DMS79 (cell line): ENCODE measurements at regions not wholly inside any gene's neighbourhood (a gene's known extent, or its start where the extent isn't known, plus 50 kb on each side); places are given as distances from the start of the nearest gene placed in this dataset.

Experiments used
- DNase-seq: peaks from one replicate; lab custom pipeline; 2025; lab: John Stamatoyannopoulos, UW

- DNase-seq = no peak
Observed at GRCh38 chr6:100944644-100945043, 63.5 kb upstream of the ASCC3 start.

- DNase-seq = no peak
Observed at GRCh38 chr6:100946021-100946540, 65.0 kb upstream of the ASCC3 start.

GRCh38 chr6:100946711-100947110 lies 65.6 kb upstream of the ASCC3 start:
- no peak for DNase-seq

DNA sequence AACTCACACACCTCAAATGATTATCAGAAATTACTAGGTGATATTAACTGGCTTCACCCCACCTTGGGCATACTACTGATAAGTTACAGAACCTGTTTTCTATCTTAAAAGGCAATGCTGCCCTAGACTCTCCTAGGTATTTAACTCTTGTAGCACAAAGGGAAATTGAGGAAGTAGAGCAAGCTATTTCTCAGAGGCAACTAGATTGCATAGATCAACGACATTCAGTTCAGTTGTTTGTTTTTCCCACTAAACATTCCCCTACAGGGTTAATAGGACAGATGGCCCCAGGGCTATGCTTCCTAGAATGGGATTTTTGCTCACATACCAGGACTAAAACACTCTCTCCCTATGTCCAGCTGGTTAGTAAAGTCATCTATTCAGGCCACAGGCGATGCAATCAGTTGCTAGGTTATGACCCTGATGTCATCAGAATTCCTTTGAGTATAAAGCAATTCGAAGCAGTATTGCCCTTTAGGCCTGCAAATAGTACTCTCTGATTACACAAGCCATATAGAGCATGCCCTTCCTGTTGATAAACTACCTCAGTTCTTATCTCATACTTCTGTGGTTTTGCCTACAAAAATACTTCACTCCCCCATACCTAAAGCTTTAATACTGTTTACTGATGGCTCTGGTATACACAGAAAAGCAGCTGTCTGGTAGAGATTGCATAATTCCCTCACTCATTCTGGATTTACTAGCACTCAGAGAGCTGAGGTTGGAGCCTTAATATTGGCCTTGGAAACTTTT lies 67.4 kb upstream of the ASCC3 start:
- DNase-seq = no peak

- no peak for DNase-seq
Observed at GRCh38 chr6:100952006-100952405, 70.9 kb upstream of the ASCC3 start.

DNA sequence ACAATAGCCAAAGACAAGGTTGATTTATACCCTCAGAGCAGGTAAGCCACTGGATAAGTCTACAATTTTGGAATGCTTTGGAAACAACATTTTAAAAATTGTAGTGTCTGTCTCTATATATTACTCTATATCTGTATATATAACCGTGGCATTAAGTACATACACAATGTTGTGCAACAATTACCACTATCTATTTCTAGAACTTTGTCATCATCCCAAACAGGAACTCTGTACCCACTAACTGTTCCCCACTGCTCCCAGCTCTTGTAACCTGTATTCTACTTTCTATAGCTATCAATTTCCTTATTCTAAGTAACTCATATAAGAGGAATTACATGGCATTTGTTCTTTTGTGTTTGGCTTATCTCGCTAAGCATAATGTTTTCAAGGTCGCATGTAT lies 78.2 kb upstream of the ASCC3 start:
- no peak for DNase-seq

DNA sequence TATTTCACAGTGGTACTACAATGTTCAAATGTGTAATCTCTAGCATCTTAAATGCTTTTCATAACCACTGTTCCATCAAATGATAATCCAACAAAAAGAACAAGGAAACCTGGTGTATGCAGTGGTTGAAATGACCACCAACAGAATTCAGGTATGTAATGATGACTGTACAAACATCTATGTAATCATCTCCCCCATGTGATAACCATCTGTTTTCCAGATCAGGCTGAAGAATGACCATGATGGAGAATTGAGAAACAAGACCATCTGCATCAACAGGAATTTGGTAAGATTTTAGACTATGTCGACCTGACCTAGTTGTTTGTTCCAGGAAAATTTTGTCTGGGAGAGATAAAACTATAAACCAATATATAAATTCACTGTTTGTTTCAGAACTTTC lies 81.3 kb upstream of the ASCC3 start:
- DNase-seq = no peak

GRCh38 chr6:100965067-100965466 lies 83.9 kb upstream of the ASCC3 start:
- DNase-seq = no peak

- DNase-seq = no peak
Observed at GRCh38 chr6:100968949-100969348, 87.8 kb upstream of the ASCC3 start.

DNA sequence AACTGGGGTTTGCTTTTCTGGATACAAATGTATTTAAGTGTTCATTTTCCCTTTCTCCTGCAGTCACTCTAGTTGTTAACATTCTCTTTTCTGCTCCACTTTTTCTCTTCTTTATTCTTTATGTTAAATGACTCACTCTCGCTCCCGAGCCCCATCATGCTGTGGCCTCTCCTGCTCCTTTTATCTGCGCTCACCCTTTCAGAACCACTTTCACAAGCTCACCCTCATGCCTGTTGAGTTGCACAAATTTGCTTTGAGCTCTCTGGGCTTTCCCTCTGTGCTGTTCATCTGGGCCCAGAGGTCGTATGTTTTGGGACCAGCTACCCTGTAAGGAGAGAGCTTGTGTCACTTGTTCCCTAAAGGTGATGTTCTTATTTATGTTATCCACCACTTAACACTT lies 98.1 kb upstream of the ASCC3 start:
- no peak for DNase-seq

GRCh38 chr6:100980949-100981348 lies 99.8 kb upstream of the ASCC3 start:
- no peak for DNase-seq

DNA sequence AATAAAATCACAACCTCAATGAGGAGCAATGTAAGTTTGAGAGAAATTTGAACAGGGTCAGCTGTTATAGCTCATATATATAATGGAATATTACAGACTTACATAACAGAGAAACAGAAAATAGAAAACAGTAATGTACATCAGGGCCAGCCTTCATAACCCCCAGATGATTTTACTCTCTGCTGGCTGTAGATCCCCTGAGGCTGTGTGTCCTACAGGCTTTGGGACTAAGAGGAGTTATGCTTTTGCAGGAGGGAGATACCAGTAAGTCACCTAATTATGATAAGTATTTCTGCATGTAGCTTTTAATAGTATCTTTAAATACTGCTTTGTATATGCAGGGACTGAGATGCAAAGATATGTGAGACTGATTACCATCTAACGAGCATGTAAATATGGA lies 105.8 kb upstream of the ASCC3 start:
- DNase-seq = no peak

DNA sequence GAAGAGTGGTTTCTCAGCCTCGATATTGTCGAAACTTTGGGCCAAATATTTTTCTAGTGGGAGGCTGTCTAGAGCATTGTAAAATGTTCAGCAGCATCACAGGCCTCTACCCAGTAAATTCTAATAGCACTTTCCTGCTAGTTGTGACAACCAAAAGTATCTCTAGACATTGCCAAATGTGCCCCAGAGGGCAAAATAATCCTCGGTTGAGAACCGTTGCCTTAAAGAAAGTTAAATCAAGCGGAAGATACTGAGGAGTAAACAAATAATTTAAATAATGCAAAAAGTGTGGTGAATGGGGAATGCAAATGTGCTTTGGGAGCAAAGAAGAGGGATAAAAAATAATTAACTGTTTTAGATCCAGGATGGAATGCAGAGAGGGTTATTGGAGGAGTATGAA lies 106.4 kb upstream of the ASCC3 start:
- no peak for DNase-seq

- DNase-seq = no peak
Observed at GRCh38 chr6:100988391-100988984, 107.4 kb upstream of the ASCC3 start.

GRCh38 chr6:100990070-100990469 lies 108.9 kb upstream of the ASCC3 start:
- no peak for DNase-seq

DNA sequence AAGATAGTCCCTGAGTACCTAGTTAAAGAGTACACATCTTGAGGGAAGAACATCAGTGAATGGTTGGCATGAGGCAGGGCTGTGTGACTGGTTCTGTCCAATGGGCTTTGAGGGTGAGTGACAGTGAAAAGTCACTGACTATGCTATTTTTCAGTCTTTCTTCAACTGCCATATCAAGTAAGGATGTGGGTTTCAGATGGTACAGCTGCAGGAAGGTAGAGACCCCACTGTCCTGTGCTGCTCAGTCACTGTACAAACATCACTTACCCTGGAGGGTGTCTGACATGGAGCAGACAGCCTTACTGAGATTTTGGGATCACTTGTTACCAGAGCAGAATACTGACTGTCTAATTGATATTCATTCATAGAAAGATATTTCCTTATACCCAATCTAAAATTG lies 115.3 kb upstream of the ASCC3 start:
- DNase-seq = no peak

GRCh38 chr6:100998111-100998510 lies 117.0 kb upstream of the ASCC3 start:
- DNase-seq = no peak

GRCh38 chr6:100999034-100999597 lies 118.0 kb upstream of the ASCC3 start:
- no peak for DNase-seq

GRCh38 chr6:101000341-101000740 lies 119.2 kb upstream of the ASCC3 start:
- no peak for DNase-seq

DNA sequence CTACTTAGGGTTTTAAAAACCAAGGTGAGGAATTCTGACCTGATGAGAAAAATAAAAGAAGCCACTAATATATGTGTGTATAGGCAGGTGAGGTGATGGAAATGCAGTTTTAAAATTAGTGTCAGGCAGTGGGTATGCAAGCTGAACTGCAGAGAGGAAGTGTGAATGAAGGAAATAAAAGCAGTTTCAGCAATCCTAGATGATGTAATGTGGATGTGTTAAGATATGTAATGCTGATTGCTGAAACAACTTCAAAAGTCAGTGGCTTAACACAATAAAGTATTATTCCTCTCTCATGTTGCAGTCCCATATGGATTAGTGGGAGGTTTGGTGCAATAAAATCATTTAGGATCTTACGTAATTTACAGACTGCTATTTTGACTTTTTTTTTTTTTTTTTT lies 119.9 kb upstream of the ASCC3 start:
- DNase-seq = no peak

DNA sequence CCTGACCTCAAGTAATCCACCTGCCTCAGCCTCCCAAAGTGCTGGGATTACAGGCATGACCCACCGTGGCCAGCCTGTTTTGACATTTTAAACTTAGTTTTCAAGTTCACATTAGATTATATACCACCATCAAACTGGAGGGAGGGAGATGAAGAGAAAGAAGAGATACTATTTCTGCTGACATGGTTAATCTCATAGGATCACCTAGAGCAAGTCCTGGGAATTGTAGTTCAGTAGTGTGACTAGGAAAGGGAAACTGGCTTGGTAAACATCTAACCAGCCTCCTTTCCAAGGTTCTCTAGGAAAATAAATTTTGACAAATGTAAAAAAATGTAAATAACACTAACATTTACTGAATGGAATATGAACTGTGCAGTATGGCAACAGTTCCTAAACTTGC lies 120.5 kb upstream of the ASCC3 start:
- no peak for DNase-seq

DNA sequence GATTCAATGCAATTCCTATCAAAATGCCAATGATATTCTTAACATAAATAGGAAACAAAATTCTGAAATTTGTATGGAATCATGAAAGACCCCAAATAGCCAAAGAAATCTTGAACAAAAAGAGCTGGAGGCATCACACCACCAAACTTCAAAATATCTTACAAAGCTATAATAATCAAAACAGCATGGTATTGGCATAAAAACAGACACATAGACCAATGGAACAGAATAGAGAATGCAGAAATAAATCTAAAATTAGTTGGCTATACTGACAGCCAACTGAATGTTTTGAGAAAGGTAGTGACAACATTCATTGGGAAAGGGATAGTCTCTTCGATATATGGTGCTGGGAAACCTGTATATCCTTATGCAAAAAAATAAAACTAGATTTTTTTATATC lies 121.9 kb upstream of the ASCC3 start:
- no peak for DNase-seq

GRCh38 chr6:101011186-101011585 lies 130.1 kb upstream of the ASCC3 start:
- no peak for DNase-seq
